ENCODE measurements at regions not wholly inside any gene's neighbourhood (a gene's known extent, or its start where the extent isn't known, plus 50 kb on each side); places are given as distances from the start of the nearest gene placed in this dataset.

DNA sequence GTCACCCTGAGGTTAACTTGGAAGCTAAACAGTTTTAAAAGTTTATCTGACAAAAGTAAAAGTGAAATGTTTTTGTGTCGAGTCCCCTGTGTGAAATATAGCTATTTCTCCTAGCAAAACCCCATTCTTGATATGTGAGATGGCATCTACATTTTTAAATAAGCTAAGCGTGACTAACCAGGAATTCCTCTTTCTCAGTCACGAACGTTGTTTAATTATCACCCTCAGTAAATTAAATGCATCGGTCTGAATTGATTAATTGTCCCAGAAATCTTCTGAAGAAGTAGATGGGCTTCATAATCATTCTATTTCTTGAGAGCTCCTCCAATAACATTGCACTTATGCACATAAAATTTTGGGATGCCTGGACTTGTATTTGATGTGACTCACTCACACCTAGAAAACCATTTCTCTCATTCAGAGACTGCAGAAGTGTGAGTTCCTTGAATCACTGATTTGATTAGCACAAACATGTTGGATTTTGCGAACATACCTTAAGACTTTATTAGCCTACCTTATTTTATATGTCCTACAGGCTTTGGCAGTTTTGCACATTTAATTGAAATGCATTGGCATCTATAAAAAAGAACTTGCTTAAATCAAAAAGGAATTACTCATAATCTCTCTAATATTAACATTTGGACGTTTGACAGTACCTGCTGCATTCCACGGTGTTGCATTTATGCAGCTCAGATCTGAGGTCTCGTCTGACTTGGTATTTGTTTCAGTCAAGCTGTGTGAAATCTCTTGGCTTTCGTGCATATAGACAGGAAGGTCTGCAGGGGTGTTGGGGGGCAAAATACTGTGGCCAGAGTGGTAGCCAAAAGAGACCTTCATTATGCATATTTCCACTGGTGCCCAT, 475.2 kb downstream of the EPHA4 start:
- DNase-seq: no peak

- no peak for DNase-seq
Observed at GRCh38 chr2:221097568-221097915, 474.6 kb downstream of the EPHA4 start.

DNA sequence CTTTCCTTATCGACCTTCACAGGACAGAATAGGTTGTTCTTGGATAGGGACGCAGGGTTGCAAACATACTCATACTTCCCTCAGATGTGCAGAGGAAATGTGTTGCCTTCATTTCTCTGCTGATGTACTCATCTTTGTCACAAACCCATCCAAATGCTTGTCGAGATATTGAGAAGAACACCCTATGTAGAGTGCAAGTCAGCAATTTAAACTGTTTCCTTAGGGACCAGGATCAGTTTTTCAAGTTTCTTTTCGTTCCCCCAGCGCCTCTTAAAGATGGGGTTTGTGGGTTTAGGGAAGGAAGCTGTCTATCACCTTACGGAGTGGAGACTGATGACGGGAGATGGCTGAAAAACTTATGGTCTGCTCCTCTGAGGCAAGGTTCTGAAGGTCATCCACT, 474.2 kb downstream of the EPHA4 start:
- DNase-seq: no peak

DNA sequence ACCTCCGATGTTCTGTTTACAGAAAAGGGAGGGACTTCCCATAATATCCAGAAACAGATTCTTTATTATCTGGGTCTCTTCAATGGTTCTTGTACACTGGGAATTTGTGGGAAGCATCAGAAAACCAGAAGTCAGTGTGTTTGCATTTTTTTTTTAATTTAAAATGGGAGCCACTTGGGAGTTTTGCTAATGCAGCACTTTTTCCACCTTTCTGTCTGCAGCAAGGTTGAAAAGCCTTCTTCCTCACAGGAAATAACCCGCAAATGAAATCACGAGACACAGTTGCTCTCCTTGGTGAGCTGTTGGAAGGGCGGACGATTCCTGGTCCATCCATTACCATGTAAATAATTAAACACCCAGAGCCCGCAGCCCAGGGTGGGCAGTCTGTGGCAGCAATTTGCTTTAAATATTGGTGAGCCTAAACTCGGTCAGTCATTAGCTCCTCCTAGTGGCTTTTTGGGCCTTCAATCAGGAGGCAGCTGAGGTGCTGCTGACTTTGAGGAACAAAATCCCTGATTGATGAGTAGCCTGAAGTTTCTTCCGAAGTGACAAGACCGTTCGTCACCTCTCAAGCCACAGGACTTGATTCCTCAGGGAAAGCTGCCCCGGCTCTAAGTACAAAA, 471.5 kb downstream of the EPHA4 start:
- DNase-seq: no peak

- no peak for DNase-seq
Observed at GRCh38 chr2:221102896-221103688, 469.0 kb downstream of the EPHA4 start.

DNA sequence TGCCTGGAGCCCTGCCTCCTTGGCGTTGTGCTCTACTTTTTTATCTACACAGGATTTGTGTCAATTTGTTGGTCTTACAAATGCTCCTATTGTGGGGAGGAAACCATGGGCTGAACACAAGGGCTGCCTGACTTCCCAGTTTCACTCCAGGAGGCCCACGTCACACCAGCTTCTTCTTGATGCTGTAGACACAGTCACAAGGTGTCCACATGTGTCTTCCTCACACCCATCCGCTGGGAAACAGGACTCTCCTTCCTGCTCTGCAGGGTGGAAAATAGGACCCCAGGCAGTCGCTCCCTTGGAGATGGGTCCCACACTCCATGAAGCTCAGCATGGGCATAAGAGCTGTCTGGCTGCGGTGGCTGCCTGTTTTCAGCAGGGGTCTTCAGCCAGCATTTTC, 468.2 kb downstream of the EPHA4 start:
- no peak for DNase-seq

GRCh38 chr2:221104361-221104811, 467.7 kb downstream of the EPHA4 start:
- DNase-seq: peak; percentile 34 to 45

- DNase-seq: no peak
Observed at GRCh38 chr2:221106241-221106640, 465.9 kb downstream of the EPHA4 start.

GRCh38 chr2:221107424-221107823, 464.7 kb downstream of the EPHA4 start:
- no peak for DNase-seq

DNA sequence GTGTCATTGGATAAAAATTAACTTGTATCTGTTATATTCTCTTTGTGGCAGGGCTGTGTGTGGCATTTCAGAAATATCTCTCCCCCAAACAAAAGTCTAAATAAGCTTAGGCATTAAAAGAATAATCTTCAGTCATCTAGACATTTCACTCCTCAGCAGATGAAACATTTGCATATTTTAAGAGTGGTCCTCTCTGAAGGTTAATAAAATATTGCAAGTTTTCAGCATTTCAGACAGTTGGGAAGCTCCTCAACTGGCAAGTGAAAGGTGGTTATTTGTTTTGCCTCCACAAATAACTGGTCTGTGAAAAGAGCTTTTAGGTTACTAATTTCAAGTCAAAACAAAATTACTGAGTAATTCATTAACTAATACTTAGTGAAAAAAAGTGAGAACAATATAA, 462.6 kb downstream of the EPHA4 start:
- no peak for DNase-seq

DNA sequence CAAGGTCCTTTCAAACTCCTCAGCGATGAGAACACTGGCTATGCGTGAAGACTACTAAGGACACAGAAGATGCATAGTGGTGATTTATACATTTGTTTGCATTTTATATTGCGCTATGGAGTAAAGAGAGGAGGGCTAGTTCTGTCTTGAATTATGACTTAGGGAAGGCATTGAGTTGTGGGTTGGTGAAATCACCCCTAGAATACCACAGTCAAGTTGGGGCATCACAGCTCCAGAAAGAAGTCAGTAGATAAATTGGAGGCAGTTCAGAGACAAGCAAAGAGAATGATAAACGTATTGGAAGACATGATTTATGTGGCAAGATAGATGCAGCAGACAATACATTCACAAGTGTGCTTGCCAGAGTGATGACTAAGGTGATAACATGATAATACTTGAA, 460.4 kb downstream of the EPHA4 start:
- no peak for DNase-seq

GRCh38 chr2:221112744-221113143, 459.4 kb downstream of the EPHA4 start:
- no peak for DNase-seq

DNA sequence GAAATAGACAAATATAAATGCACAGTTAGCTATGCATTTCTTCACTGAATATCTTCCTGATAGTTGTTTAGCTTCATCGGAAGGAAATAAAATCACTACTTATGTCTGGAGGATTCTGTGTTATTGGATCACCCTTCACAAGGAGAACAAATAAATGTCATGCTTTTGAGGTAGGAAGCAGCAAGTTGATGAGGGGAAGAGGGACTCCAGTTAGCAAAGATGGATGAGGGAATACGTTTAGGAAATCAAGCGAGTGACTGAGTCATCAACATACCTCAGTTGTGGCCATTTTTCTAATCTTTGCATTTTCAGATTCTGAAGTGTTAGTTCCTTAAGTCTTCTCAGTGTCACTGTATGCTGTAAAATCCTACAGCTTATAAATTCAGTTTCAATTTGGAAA, 456.2 kb downstream of the EPHA4 start:
- DNase-seq: no peak

- DNase-seq: no peak
Observed at GRCh38 chr2:221120643-221121042, 451.5 kb downstream of the EPHA4 start.

- DNase-seq: no peak
Observed at GRCh38 chr2:221123396-221123795, 448.7 kb downstream of the EPHA4 start.

DNA sequence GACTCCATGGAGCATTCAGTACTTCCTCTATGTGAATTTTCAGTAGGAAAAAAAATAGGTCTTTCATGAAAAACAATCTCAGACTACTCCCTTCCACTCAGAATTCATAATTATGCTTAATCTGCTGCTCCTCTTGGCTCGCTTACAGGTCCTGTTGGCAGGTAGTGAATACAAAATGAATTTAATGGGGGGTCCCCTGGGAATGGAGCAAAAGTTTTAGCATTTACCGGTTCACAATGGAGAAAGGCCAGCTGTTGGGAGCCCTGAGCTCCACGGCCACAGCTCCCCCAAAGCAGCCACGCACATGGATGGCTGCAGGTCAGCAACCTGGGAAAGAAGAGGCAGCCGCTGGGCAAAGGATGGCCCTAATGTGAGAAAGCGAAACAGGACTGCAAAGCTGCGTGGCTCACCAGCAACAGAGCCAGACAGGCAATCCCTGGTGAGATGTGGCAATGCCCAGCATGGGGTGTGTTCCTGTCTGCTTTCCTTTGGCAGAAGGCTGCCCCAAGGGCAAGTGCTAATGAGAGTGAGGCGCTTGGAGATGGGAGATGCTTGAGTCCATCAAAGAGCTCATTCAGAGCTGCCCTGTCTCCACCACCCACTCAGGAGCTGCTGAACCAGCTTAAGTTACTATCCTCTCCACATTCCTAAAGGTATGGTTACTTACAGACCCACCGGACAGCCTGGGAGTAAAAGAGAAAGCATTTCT, 447.4 kb downstream of the EPHA4 start:
- DNase-seq: no peak

- no peak for DNase-seq
Observed at GRCh38 chr2:221125691-221126090, 446.4 kb downstream of the EPHA4 start.

DNA sequence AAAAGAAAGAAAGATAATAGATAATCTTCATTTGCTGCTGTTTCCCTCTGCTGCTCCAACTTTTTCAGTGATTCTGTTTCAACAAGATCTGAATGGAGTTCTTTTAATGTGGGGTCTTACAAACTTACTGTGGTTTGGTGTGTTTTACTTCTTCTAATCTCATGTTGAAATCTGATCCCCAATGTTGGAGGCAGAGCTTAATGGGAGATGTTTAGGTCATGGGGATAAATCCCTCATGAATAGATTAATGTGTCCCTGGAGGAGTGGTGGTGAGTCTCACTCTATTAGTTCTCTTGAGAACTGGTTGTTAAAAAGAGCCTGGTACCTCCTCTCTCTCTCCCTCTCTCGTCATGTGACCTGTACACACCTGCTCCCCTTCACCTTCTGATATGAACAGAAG, 442.4 kb downstream of the EPHA4 start:
- DNase-seq: no peak

GRCh38 chr2:221130431-221130830, 441.7 kb downstream of the EPHA4 start:
- DNase-seq: no peak

GRCh38 chr2:221133941-221134340, 438.2 kb downstream of the EPHA4 start:
- DNase-seq: no peak

GRCh38 chr2:221134718-221135117, 437.4 kb downstream of the EPHA4 start:
- DNase-seq: no peak

GRCh38 chr2:221135699-221136098, 436.4 kb downstream of the EPHA4 start:
- no peak for DNase-seq

GRCh38 chr2:221137385-221137784, 434.7 kb downstream of the EPHA4 start:
- DNase-seq: no peak

Data from hippocampal formation (tissue), 2 donors.